ENCODE measurements at regions not wholly inside any gene's neighbourhood (a gene's known extent, or its start where the extent isn't known, plus 50 kb on each side); places are given as distances from the start of the nearest gene placed in this dataset.

- TF ChIP-seq CTCF (IDR thresholded peaks at IDR 0.05) (no peak), POLR2AphosphoS5 (IDR thresholded peaks at IDR 0.05) (no peak), POLR2A (IDR thresholded peaks at IDR 0.05) (no peak), EP300 (IDR thresholded peaks at IDR 0.05) (no peak)
These were observed 553.0 kb upstream of the ZP4 start for GRCh38 chr1:238443687-238444086.
